ENCODE measurements at regions not wholly inside any gene's neighbourhood (a gene's known extent, or its start where the extent isn't known, plus 50 kb on each side); places are given as distances from the start of the nearest gene placed in this dataset.
"Not testable (repeated sequence)": the region's sequence is repeated elsewhere in the genome, so short reads cannot be mapped to it uniquely, and the experiment has no call there.

DNA sequence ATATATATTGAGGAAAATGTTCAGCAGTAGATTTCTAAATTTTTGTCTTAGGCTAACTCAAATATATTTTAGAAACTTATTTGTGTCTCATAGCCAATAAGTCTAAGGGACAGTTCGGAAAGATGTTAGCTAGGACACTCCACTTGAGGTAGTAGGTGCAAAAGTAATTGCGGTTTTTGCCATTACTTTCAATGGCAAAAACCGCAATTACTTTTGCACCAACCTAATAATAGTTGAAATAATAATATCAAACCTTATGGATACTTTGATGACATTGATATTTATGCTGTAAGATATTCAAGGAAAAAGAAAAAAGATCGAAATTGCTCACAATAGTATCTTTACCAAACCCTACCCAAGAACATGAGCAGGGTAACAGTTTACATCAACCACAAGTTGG is 555.5 kb upstream of the ST8SIA4 start:
- TF ChIP-seq GABPA (IDR thresholded peaks at IDR 0.05; ENCODE audit: low read depth) (no peak), SPI1 (IDR thresholded peaks at IDR 0.05; ENCODE audit: borderline replicate concordance, low read depth) (no peak), POLR2AphosphoS5 (IDR thresholded peaks at IDR 0.05; ENCODE audit: low read depth) (no peak), REST (IDR thresholded peaks at IDR 0.05; ENCODE audit: insufficient replicate concordance, low read depth) (no peak)
- TF ChIP-seq, protein P1, sequence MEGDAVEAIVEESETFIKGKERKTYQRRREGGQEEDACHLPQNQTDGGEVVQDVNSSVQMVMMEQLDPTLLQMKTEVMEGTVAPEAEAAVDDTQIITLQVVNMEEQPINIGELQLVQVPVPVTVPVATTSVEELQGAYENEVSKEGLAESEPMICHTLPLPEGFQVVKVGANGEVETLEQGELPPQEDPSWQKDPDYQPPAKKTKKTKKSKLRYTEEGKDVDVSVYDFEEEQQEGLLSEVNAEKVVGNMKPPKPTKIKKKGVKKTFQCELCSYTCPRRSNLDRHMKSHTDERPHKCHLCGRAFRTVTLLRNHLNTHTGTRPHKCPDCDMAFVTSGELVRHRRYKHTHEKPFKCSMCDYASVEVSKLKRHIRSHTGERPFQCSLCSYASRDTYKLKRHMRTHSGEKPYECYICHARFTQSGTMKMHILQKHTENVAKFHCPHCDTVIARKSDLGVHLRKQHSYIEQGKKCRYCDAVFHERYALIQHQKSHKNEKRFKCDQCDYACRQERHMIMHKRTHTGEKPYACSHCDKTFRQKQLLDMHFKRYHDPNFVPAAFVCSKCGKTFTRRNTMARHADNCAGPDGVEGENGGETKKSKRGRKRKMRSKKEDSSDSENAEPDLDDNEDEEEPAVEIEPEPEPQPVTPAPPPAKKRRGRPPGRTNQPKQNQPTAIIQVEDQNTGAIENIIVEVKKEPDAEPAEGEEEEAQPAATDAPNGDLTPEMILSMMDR (IDR thresholded peaks at IDR 0.05; ENCODE audit: insufficient read depth, low read length), result no peak
- DNase-seq (ENCODE audit: low read depth in 1 of 2, low spot score in 1 of 2), result no peak

GRCh38 chr5:101455851-101456250 is 552.8 kb upstream of the ST8SIA4 start:
- no peak for DNase-seq (ENCODE audit: low read depth in 1 of 2, low spot score in 1 of 2)
- TF ChIP-seq GABPA (IDR thresholded peaks at IDR 0.05; ENCODE audit: low read depth) (no peak), POLR2AphosphoS5 (IDR thresholded peaks at IDR 0.05; ENCODE audit: low read depth) (no peak), SPI1 (IDR thresholded peaks at IDR 0.05; ENCODE audit: borderline replicate concordance, low read depth) (no peak), REST (IDR thresholded peaks at IDR 0.05; ENCODE audit: insufficient replicate concordance, low read depth) (no peak)
- TF ChIP-seq, protein P1 (IDR thresholded peaks at IDR 0.05; ENCODE audit: insufficient read depth, low read length), result no peak
- H3K27ac ChIP-seq (replicated peaks), result no peak overlapping the region
- H3K4me3 ChIP-seq (replicated peaks; ENCODE audit: insufficient read depth, low read length), result no peak overlapping the region
- no peaks in the 10 kb centered on the region for H3K27me3 ChIP-seq (ENCODE audit: insufficient read depth, poor library complexity, severe bottlenecking)

More for the DNA sequence above, 555.5 kb upstream of the ST8SIA4 start:
- Histone ChIP-seq H3K4me3 (replicated peaks; ENCODE audit: insufficient read depth, low read length) (no peak overlapping the region), H3K27ac (replicated peaks) (no peak overlapping the region), H3K27me3 (ENCODE audit: insufficient read depth, poor library complexity, severe bottlenecking) (no peaks in the 10 kb centered on the region)

DNA sequence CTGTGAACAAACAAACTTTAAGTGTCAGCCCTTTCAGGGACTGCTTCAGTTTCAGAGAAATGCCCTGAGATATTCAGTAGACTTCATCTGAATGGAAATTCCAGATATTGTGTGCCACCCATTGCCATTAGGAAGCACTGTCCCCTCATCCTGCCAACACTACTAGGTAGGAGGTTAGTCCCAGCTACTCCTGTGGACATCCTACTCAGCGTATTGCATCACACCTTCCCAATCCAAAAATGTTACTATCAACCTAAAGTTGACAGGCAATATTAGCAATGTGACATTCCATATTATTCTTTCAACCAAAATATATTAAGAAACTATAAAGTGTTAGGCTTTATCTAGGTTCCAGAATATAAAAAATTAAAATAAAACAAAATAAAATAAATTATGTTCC is 552.0 kb upstream of the ST8SIA4 start:
- Histone ChIP-seq H3K4me3 (replicated peaks; ENCODE audit: insufficient read depth, low read length) (no peak overlapping the region), H3K27me3 (ENCODE audit: insufficient read depth, poor library complexity, severe bottlenecking) (no peaks in the 10 kb centered on the region), H3K27ac (replicated peaks) (no peak overlapping the region)
- no peak for DNase-seq (ENCODE audit: low read depth in 1 of 2, low spot score in 1 of 2)
- TF ChIP-seq SPI1 (IDR thresholded peaks at IDR 0.05; ENCODE audit: borderline replicate concordance, low read depth), result no peak
- no peak for TF ChIP-seq GABPA (IDR thresholded peaks at IDR 0.05; ENCODE audit: low read depth)
- TF ChIP-seq, protein P1 (IDR thresholded peaks at IDR 0.05; ENCODE audit: insufficient read depth, low read length), result no peak
- no peak for TF ChIP-seq REST (IDR thresholded peaks at IDR 0.05; ENCODE audit: insufficient replicate concordance, low read depth)
- TF ChIP-seq POLR2AphosphoS5 (IDR thresholded peaks at IDR 0.05; ENCODE audit: low read depth), result no peak

GRCh38 chr5:101442281-101442680 is 539.2 kb upstream of the ST8SIA4 start:
- not testable (repeated sequence) for H3K4me3 ChIP-seq (replicated peaks; ENCODE audit: insufficient read depth, low read length); DNase-seq (ENCODE audit: low read depth in 1 of 2, low spot score in 1 of 2); H3K27ac ChIP-seq (replicated peaks); H3K27me3 ChIP-seq (ENCODE audit: insufficient read depth, poor library complexity, severe bottlenecking)
